Spleen (tissue), 7 donors: ENCODE measurements at regions not wholly inside any gene's neighbourhood (a gene's known extent, or its start where the extent isn't known, plus 50 kb on each side); places are given as distances from the start of the nearest gene placed in this dataset.

ENCODE experiments used
- CTCF ChIP-seq, 11 experiments: fragments of 200-600 bp in 7 of 11; fragments of 450-650 bp in 4 of 11; sonication (generic) in 4 of 11; IDR thresholded peaks in 8 of 11; conservative IDR thresholded peaks in 3 of 11; 1 replicate in 7 of 11; 2 replicates in 4 of 11; pipeline versions ENCODE4 v1.4.0 to v1.8.0; 2016 to 2021; ENCODE audit warnings: antibody characterized with exemption in 11 of 11, inconsistent platforms in 4 of 11, mild to moderate bottlenecking in 1 of 11
- POLR2A ChIP-seq, 3 donors: fragments of 450-650 bp; IDR thresholded peaks; one replicate each; pipeline ENCODE4 v1.5.1; 2017; ENCODE audit warnings: antibody characterized with exemption in 3 of 3, mild to moderate bottlenecking in 1 of 3
- POLR2AphosphoS5 ChIP-seq, 3 donors: sonication (generic); formaldehyde crosslinking; IDR thresholded peaks; one replicate each; pipeline ENCODE4 v1.5.1; 2017; ENCODE audit warnings: antibody characterized with exemption in 3 of 3
- donor health status: DM: no; HTN: no; CAD: no; lungs with moderate emphysema.
- donor health status: DM: no; HTN: no; CAD: no.
- donor health status: DM: no; HTN: no; CAD: no.

DNA sequence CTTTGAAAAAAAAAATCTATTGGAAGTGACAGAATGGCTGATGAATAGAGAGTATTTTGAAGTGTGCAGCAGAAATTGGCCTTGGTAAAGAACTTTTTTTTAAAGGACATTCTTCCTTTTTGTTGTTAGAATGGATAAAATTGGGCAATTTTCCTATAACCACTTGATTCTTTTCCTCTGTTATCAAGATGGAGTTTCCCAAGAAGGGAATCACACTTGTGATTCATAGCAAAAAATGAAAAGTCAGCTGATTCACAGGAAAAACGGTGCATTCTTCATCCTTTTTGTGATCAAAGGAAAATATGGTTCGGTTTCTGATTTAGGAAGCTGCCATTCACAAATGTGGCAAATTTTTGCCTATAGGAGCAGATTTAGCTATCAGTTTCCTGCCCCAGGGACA is 486.8 kb downstream of the GBE1 start:
- TF ChIP-seq POLR2AphosphoS5 (IDR thresholded peaks at IDR 0.05): no peak
- TF ChIP-seq CTCF (IDR thresholded peaks at IDR 0.05 in 8 of 11, conservative IDR thresholded peaks at IDR 0.05 in 3 of 11): no peak
- TF ChIP-seq POLR2A (IDR thresholded peaks at IDR 0.05): no peak
